GM18870 (cell line): ENCODE measurements at regions not wholly inside any gene's neighbourhood (a gene's known extent, or its start where the extent isn't known, plus 50 kb on each side); places are given as distances from the start of the nearest gene placed in this dataset.

Experiments used
- ATAC-seq: cut with Tn5 transposase; IDR thresholded peaks from one replicate; pipeline ENCODE4 v1.9.1; 2021; ENCODE audit warnings: moderate library complexity; ENCODE audit not compliant: unreplicated experiment

DNA sequence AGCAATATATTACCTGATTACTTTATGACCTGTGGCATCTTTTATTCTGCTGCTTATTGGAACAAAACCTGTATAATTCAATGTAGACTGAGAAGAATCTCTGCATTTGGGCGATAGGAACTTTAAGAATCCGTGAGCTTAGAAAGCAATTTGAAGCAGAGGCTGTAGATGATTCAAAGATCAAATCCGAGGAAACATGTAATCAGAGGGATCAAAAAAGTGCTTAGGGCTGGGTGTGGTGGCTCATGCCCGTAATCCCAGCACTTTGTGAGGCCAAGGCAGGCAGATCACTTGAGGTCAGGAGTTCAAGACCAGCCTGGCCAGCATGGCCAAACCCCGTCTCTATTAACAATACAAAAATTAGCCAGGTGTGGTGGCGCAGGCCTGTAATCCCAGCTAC lies 198.4 kb downstream of the MTX2 start:
- ATAC-seq, result no peak

DNA sequence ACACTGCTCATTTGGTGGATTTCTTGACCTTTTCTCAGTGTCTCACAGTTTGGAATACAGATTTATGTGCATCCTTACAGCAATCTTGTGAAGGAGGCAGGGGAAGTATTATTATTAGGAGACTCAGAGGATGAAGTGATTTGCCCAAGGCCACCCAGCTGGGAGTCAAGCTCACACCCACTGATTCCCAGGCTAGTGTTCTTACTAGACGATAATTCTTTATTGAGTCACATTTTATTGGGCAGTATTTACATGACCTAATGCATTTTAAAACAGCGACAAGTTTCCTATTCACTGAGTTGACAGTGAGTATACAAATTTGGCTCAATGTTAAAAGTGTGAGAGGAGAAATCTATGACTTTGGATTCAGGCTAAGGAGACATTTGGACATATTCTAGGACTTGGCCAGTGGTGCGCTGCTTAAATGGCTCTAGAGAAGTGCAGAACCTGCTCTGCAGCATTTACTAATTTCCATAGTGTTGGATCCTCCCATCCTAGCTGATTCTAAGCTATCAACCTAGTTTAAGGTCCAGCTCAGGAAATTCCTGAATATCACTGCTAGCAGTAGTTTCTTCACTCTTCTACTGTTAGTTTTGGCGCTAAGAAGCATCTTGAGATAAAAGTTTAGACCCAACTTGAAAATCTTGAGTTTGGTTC lies 199.3 kb downstream of the MTX2 start:
- no peak for ATAC-seq

DNA sequence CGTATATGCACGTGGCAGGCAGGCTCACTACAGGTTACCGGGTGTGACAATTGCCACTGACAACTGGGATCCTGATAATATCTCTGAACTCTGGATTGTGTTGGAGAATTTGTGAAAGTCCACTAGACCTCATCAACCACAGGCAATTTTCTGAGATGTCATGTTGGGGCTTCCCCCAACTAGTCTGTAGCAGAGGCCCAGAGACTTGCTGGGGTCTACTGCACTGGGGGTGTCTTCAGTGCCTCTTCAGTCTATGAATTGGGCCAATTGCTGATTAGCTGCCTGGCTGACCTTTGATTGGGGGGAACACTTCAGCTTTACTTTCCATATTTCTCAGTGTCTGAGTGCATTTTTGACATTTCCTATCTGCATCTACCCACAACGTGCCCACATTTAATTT lies 201.5 kb downstream of the MTX2 start:
- no peak for ATAC-seq

DNA sequence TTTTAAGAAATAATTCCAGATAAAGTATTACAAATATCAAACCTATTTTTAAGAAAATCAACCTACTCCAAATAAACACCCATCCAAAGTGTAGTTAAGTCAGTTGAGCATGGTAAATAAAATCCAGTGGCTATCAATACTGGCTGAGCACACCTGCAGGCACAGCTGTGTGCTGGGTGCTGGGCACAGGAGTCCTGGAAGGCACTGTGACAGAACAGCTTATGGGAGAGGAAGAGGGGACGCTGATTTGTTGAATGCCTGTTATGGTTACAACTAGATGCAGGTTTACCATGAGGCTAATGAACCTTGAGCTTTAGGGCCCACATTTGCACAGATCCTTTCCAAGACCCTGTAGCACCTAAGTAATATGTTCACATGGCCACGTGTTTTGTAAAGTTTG lies 202.7 kb downstream of the MTX2 start:
- ATAC-seq, result no peak

DNA sequence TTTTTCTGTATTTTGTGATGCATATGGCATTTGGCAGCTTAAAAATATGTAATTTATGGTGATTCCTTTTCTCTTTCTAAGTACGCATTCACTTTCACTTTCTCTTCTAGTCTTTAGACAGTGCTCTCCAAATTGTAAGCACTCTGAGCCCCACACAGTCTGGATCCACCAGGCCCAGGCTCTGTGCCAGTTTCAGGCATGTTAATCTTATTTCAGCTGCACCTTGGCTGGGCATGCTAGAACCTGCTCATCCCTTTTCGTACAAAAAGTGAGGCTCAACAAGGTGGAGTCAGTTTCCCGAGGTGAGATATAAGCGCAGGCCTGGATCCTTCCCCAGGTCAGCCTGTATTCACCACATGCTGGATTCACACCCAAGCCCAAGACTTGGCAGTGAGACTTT lies 203.9 kb downstream of the MTX2 start:
- ATAC-seq, result peak; percentile 65

DNA sequence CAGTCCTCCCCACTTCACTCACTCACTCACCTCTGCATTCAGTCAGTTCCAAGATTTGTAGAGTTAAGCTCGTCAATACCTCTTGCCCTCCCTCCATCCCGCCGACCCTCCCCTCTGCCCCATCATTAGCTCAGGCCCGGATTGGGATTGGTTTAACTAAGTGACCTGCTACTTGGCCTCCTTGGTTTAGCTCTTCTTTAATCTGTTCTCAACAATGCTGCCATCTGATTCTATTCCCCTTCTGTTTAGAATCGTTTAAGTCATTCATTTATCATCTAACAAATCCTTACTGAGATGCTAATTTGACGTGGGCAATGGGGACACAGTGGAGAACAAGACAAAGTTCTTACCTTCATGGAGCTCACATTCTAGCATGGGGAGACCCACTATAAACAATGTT lies 204.6 kb downstream of the MTX2 start:
- no peak for ATAC-seq

DNA sequence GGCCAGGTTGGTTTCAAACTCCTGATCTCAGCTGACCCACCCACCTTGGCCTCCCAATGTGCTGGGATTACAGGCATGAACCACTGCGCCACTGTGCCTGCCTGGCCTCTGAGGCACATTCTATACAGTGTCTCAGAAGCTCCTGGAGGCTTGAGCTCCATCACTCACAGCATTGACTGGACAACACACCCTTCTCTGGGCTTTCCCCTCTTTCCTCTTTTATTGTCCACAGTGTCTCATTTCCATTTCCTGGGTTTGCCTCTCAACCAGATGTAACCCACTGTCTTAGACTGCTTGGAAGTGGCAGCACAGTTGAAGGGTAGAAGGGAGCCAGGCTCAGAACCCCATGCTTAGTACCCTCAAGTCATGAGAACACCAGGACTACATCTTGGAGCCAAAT lies 208.1 kb downstream of the MTX2 start:
- no peak for ATAC-seq

DNA sequence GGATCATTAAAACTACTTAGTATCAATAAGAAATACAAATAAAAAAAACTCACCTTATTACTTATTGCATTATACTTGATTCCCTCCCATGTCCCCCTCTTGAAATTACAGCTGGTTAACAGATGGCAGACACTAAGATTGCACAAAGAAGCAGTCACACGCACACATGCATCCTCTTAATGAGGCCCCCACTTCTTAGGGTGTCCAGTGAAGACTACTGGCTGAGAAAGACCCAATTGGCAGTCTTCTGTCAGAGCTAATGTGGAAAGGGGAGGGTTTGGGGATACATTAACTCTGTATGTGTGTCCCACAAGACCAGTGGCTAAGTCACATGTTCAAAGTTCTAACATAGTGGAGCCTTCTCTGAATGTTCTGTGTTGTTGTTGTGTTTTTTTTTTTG lies 210.7 kb downstream of the MTX2 start:
- ATAC-seq, result no peak

DNA sequence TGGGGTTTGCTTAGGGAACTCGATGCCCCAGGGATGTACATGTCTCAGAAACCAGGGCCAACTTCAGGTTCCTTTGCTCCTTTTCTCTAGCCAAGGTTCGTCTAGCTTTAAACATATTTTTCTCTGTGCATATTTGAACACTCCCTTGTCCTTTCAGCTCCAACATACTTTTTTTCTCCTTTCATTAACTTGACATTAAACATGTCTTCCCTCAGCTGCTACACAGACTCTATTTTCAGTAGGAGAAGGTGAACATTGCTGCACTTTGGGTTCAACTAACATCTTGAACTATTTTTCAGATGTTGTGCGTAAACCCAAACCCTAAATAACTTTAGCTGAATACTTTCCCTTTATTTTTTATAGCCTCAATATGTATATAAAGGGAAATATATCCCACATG lies 212.9 kb downstream of the MTX2 start:
- ATAC-seq, result no peak

DNA sequence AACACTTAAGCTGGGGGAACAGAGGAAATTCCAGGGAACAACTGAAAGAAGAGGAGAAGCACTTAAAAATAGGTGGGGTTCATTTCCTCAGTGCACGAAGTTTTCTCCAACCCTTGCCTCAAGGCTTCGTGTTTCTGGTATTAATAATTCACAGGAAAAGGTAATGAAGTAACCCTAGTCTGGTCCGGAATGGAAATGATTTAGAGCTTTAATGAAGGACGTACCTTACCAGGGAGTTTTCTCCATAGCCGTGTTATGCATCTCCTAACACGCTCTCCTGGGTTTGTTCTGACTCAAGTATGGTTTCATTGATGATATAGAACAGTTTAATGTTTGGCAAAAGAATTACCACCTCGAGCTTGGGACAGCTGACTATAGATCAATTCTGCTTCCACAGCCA lies 214.2 kb downstream of the MTX2 start:
- ATAC-seq, result no peak

DNA sequence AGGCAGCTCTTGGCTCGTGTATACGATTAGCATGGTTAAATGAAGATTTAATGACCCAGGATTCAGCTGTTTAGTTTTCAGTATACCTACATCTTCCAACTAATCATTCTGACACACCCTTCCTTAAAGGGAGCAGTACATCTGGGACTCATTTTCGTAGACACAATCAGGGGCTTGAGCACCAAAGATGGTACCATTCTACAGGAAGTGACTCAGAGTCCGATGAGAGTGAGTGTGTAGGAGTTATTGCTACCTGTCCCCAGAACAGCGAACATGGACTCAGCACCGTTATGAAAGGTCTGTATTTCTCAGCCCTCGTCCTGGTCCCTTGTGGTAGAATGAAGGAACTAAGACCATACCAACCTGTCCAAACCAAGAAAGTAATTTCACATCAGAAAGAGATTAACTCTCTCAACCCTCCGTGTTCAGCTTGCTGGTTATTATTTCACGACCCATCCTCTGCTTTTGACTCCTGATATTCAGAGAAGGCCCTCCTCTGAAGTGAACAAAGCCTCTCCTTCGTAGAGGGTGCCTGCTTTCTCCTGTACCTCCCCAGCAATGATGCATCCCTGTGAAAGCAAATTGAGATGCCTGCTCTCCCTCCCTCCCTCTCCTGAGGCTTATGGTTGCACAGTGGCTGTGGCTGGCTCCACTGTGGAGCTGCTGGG lies 214.8 kb downstream of the MTX2 start:
- no peak for ATAC-seq

DNA sequence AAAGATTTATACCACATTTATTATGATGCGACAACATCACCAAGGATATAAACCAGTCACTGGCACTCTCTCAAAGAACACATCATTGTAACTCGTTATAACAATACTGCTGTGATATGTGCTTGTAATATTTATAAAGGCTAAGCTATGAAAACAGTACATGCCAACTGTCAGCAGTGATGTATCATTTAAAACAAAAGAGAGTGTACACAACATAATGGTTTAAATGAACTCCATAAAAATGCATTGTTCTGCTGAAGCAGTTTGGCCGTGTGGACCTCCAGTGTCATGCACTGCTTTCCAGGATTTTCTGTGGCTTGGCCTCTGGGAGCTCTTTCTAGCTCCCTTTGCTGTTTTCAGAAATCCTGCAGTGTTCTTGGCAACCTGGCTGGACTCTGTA lies 215.6 kb downstream of the MTX2 start:
- ATAC-seq, result no peak

DNA sequence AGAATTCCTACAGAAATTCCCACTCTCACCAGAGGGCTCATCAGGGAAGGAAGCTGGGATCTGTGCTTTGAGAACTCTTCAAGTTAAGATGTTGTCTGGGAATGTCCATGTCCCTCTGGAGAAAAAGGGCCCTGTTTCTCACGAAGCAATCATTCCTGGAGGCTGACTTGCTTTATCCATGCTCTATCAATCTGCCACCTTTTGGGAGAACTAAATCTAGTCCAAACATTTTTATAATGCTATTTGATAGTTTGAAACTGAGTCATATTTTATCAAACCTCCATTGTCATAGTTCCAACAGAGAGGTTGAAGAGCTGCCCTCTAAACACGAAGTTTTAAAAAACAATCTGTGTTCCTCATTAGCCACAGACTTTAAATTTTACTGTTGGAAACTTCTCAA lies 219.2 kb downstream of the MTX2 start:
- ATAC-seq, result no peak

DNA sequence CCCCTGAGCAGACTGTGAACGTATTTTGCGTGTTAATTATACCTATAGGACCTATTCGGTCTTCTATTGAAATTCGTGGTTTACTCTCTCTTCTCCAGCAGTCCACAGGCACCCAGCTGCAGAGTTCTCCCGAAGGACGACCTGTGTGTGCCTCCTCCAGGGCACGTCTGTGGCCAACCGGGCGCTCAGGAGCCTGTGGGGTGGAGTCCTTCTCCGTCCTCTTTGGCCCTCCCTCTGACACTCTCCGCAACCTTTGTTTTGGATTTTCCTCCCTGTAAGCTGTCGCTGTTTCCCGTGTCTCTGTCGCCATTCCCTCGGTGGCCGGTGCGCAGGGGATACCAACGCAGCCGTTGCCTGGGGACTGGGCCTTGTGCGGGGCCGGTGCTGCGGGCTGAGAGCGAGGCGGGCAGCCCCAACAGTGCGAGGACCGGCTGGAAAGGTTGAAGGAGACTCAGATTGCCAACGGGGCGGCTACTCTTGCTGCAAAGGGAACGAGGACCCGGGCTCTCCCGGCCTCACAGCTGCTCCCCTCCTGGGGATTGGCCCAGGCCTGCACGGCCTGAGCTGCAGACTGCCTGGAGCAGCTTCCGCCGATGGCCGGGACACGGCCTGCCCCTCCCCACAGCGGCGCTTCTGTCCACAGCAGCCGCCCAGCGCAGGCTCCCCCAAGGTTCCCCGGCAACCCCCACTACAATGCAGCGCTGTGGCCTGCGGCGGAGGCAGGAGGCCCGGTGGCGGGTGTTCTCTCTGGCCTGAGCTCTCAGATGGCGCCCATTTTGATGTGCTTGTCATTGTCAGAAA lies 221.0 kb downstream of the MTX2 start:
- no peak for ATAC-seq

DNA sequence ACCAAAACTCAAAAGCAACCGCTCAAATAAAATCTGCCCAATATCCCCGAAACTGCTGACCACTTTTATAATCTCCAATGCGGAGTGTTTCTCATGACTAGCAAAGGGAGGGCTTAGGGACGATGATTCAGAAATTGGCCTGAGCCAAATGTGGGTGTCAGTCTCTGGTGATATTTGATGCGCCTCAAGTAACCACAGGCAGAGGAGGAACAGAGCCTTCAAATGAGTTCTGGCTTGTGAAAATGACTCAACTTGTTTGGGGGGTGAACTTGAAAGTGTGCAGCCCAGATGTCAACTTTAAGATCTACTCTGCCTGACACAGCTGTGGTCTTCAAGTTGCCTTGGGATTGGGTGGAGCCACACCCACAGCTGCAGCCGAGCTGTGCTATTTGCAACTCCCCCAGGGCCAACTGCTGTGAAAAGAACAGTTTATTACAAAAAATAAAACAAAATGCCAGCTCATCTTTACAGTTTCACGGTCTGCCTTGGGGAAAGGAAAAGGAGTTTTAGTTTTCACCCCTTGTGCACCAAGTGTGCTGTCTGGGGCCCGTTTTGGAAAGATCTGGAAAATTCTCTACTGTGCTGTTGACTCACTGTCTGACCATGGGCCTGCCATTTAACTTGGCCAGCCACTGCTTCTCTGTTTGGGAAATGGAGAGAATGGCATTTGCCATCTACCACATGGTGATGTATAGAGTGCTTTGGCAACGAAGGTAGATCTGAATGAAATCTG lies 222.1 kb downstream of the MTX2 start:
- peak; percentile 96 for ATAC-seq

DNA sequence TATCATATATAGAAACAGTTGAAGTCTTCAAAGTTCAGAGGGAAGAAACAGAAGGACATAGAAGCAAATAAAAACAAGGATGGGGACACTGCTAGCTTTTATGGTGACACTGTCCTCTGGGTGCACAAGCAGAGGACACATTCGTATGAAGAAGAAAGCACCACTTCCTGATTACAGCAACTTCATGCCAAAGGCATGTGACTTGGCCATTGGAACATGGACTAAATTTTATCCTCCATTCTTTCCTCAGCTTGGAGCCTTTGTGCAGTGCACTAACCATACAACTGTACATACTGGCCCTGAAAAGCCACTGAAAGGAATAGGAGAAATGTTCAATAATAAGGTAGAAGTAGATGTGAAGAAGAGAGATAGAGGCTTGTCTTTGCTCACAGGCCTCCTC lies 223.3 kb downstream of the MTX2 start:
- no peak for ATAC-seq

DNA sequence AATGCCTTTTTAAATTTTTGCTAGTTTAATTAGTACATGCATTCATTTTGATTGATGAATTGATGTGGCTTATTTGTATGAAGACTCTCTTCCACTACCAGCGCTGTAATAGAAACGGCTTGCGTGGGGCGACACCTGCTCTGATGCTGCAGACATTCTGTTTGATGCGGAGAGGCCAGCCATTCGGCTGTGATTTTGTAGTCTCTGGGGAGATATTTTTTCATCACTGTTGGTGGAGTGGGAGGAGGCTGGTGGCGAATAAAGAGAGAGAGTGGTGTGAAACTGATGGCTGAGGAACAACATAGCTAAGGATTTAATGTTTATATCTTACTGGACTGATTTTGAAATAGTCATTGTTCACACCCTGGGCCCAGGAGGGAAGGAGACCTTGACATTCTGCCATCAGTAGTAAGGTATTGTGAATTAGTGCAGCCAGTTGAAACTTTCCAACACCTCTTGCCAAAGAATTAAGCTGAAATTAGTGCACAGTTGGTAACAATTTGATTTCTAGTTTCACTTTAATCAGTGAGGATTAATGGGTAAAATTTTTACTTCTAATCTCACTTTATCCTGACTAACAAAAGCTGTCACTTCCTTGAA lies 224.1 kb downstream of the MTX2 start:
- ATAC-seq, result no peak

DNA sequence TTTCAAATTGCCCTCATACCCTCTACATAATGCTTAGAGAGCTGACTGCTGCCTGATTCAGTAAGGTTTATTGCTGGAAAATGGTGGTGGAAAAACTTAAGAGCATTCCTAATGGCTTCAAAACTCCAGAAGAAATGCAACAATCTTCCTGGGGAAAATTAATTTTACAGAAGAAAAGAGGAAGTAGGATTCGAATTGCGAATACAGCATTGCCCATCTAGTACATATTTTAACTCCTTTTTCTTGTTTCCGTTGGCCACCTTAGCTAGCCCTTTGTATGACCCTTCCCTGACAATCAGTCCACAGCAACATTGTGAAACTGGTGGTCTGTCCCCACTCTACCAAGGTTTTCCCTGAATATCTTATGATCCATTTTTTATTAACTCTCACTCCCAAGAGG lies 224.7 kb downstream of the MTX2 start:
- ATAC-seq, result no peak

DNA sequence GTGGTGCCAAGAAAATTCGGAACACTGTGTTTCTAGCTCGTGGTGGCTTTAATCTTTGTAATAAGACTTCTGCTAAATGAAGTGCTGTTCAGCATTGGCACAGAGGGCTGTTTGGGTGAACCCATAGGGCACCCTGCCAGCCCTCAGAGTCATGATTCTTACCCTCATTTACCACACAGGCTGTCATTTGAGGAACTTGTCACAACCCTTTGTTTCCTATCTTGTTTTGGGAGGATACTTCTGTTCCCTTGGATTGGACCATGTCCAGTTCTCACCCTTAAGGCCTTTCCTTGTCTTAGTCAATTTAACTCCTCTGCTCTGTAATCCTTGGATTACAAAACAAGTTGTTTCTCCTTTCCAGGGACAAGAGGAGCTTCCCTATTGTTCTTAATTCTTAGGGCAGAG lies 225.7 kb downstream of the MTX2 start:
- ATAC-seq, result no peak

DNA sequence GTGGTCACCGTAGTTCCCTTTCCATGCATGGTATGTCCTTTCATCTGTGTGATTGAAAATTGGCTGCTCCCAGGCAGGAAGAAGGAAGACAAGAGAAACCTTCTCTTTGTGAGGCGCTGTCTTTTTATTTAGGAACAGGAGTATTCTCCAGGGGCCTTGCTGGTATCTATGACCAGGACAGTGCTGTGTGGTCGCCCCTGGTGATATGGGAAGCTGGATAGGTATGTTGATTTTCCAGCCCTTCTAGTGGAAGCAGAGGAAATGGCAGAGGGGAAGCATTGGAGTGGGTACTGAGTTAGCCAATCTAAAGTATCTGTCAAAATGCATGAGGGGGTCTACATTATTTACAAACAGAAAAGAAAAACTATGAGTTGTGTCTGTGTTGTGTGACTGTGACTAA lies 226.6 kb downstream of the MTX2 start:
- no peak for ATAC-seq

DNA sequence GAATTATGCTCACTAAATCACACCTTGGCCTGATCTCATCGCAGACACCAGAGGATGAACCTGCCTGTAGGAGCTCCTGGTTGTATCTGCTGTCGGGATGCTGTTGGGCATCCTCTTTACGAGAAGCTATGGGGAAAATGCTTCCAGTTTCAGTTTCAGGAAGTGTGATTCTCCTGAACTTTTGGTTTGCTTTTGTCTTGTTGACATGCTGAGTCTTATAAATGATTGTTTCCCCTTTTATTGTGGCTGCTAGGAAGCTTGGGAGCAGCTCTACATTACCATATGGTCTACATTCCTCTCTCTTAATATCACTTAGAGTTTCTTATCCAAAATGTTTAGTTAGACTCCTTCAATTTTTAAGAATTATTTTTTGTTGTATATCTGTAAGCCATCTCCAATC lies 227.5 kb downstream of the MTX2 start:
- ATAC-seq, result no peak
